ENCODE measurements at regions not wholly inside any gene's neighbourhood (a gene's known extent, or its start where the extent isn't known, plus 50 kb on each side); places are given as distances from the start of the nearest gene placed in this dataset.
A peak's percentile ranks its signal among the peaks of the same experiment; 100 is the strongest.

DNA sequence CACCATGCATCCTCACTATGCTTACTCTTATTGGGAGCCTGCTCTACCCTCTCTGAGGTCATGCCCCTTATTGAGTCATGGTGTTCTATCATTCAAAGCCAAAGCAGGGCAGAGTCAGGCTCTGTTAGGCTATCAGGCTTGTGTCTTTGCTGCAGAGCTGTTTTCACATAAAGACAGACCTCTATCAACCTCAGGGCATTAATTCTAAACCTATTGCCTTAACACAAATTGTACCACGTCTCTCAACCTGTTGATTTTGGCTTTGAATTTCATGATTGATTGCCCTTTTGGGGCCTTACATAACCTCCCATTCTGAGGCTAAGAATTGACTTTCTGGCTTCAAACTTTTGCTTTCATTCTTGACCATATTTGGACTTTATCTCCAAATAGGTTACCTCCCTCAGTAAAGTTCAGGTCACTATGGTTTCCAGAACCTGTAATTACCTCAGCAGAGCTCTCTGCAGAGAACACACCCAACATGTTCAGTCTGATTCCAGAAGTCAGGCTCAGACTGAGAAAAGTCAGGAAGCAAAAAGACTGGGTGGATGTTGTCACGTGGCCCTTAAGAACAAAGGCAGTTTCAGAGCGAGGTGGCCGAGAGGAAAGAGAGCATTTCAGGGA is 221.4 kb upstream of the NANOGP8 start:
- TF ChIP-seq, protein P1, sequence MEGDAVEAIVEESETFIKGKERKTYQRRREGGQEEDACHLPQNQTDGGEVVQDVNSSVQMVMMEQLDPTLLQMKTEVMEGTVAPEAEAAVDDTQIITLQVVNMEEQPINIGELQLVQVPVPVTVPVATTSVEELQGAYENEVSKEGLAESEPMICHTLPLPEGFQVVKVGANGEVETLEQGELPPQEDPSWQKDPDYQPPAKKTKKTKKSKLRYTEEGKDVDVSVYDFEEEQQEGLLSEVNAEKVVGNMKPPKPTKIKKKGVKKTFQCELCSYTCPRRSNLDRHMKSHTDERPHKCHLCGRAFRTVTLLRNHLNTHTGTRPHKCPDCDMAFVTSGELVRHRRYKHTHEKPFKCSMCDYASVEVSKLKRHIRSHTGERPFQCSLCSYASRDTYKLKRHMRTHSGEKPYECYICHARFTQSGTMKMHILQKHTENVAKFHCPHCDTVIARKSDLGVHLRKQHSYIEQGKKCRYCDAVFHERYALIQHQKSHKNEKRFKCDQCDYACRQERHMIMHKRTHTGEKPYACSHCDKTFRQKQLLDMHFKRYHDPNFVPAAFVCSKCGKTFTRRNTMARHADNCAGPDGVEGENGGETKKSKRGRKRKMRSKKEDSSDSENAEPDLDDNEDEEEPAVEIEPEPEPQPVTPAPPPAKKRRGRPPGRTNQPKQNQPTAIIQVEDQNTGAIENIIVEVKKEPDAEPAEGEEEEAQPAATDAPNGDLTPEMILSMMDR (IDR thresholded peaks at IDR 0.05): no peak
- no peak for TF ChIP-seq POLR2A (IDR thresholded peaks at IDR 0.05)
- no peak for TF ChIP-seq EP300 (IDR thresholded peaks at IDR 0.05)
- peak in 1 of 3 donors; percentile 13 for TF ChIP-seq POLR2AphosphoS5 (IDR thresholded peaks at IDR 0.05)
